ENCODE measurements at regions not wholly inside any gene's neighbourhood (a gene's known extent, or its start where the extent isn't known, plus 50 kb on each side); places are given as distances from the start of the nearest gene placed in this dataset.

DNA sequence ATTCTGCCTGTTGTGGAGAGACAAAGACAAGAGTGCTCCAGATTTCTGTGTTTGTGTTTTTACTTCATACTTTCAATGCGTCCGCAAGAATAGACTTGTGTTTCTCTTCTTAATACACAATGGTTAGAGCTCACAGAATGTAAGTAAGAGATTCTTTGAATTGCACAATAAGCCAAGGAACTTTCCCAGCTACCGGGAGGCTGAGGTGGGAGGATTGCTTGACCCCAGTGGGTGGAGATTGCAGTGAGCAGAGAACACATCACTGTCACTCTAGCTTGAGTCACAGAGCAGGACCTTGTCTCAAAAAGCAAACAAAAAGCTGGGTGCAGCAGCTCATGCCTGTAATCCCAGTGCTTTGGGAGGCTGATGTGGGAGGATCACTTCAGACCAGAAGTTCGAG is 250.7 kb upstream of the MYO3A start:
- H3K4me3 ChIP-seq (ENCODE audit: low read depth, low read length), result no peak overlapping the region
- TF ChIP-seq, protein P1, sequence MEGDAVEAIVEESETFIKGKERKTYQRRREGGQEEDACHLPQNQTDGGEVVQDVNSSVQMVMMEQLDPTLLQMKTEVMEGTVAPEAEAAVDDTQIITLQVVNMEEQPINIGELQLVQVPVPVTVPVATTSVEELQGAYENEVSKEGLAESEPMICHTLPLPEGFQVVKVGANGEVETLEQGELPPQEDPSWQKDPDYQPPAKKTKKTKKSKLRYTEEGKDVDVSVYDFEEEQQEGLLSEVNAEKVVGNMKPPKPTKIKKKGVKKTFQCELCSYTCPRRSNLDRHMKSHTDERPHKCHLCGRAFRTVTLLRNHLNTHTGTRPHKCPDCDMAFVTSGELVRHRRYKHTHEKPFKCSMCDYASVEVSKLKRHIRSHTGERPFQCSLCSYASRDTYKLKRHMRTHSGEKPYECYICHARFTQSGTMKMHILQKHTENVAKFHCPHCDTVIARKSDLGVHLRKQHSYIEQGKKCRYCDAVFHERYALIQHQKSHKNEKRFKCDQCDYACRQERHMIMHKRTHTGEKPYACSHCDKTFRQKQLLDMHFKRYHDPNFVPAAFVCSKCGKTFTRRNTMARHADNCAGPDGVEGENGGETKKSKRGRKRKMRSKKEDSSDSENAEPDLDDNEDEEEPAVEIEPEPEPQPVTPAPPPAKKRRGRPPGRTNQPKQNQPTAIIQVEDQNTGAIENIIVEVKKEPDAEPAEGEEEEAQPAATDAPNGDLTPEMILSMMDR (conservative IDR thresholded peaks at IDR 0.05; ENCODE audit: low read depth, low read length), result no peak
- peak; percentile 23 for DNase-seq (ENCODE audit: low read depth)

- no peak overlapping the region for H3K4me3 ChIP-seq (ENCODE audit: low read depth, low read length)
- TF ChIP-seq, protein P1 (conservative IDR thresholded peaks at IDR 0.05; ENCODE audit: low read depth, low read length), result no peak
- DNase-seq (ENCODE audit: low read depth), result no peak
These were observed 246.5 kb upstream of the MYO3A start for GRCh38 chr10:25687521-25687920.

- TF ChIP-seq, protein P1 (conservative IDR thresholded peaks at IDR 0.05; ENCODE audit: low read depth, low read length), result no peak
- DNase-seq (ENCODE audit: low read depth), result no peak
- no peak overlapping the region for H3K4me3 ChIP-seq (ENCODE audit: low read depth, low read length)
These were observed 244.5 kb upstream of the MYO3A start for GRCh38 chr10:25689346-25690100.

DNA sequence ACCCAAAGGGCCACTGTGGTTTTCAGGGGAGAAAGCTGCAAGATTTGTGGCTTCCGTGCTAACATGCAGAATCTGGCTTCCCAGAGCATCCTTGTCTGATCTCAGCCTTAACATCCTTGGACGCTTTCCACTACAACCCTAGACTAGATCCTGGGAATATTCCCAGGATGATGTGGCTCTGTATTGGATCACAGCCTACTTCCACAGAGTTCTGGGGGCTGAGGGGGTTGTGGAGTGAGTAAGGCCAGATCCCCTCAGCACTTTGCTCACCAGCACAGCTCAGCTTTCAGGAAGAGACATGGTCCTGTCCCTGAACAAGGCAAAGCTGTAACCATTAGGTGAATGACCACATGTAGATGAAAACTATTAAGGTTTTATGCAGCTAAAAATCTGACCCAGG is 241.3 kb upstream of the MYO3A start:
- TF ChIP-seq, protein P1 (conservative IDR thresholded peaks at IDR 0.05; ENCODE audit: low read depth, low read length), result no peak
- no peak for DNase-seq (ENCODE audit: low read depth)

DNA sequence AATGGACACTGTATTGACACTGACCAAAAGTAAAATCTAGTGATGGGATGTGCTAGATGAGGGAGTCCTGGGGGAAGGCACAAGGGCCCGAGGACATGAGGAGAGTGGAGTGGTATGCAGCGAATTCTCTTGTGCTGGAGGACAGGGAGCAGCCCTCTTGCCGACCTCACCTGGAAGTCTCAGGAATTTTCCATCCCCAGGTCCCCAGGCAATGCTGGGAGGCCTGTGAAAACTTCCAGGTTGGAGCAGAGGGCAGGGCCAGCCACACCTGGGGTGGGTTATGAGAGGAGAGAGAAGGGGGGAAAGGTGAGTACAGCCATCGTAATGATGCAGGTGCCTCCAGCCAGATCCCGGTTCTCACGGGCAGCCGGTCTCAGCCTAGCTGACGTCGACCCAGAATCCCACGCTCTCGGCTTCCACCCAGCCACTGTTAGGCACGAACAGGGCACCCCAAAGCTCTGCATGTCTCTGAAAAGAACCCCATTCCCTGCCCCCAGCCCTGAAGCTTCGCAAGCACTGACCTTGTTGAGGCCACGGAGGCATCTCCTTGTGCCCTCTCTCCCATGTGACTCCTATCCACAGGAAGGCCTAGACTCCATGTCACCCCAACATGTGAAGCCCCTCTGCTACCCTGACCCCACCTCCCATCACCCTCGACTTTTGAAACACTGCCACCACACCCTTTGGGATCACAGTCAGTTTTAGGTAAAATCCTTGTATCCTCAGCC is 239.7 kb upstream of the MYO3A start:
- TF ChIP-seq, protein P1 (conservative IDR thresholded peaks at IDR 0.05; ENCODE audit: low read depth, low read length), result no peak
- DNase-seq (ENCODE audit: low read depth), result no peak
- H3K4me3 ChIP-seq (ENCODE audit: low read depth, low read length), result no peak overlapping the region

More for the DNA sequence above, 241.3 kb upstream of the MYO3A start:
- no peak overlapping the region for H3K4me3 ChIP-seq (ENCODE audit: low read depth, low read length)

DNA sequence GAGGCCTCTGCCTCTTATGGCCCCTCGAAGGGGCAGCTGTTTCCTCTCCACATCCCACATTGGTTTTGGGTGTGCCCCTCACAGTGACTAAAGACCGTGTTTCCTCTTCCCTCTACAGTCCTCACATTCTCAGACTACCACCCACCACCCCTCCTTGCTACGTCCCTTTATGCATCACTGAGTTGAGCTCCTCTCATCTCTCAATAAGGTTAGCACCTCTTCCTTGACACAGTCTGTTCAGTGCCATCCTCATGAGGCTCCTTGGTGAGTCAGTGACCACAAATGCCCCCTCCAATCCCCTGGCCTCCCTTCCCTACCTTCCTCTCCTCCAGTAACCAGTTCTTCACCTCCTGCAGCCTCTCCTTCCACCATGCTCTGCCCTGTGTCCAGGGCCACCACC is 239.1 kb upstream of the MYO3A start:
- DNase-seq (ENCODE audit: low read depth), result no peak
- no peak overlapping the region for H3K4me3 ChIP-seq (ENCODE audit: low read depth, low read length)
- TF ChIP-seq, protein P1 (conservative IDR thresholded peaks at IDR 0.05; ENCODE audit: low read depth, low read length), result no peak
